IMR-90 (cell line): ENCODE measurements at regions not wholly inside any gene's neighbourhood (a gene's known extent, or its start where the extent isn't known, plus 50 kb on each side); places are given as distances from the start of the nearest gene placed in this dataset.

ENCODE experiments used
- ATAC-seq: fragments of 200-7000 bp; cut with Tn5 transposase; 2 replicates; pipeline ENCODE4 v1.9.1; 2020; ENCODE audit warnings: low read depth, mild to moderate bottlenecking, moderate library complexity
- BruUV-seq: library from RNA; stranded (reverse); fragments of 400-500 nt; replicated peaks from 2 replicates; lab custom pipeline; 2021; lab: Mats Ljungman, UMichigan
- CTCF ChIA-PET: fragments of 300-600 bp; formaldehyde crosslinking; extraction: SDS; loops from one replicate; lab custom pipeline; 2021; ENCODE audit warnings: antibody characterized with exemption; lab: Yijun Ruan, JAX
- POLR2A ChIA-PET: fragments of 300-600 bp; sonication (Branson Sonifier 250); formaldehyde crosslinking; loops from one replicate; lab custom pipeline; 2022; ENCODE audit warnings: antibody characterized with exemption; ENCODE audit not compliant: unreplicated experiment; lab: Charles Lee
- DNase-seq: peaks from one replicate; pipeline ENCODE4 v3.0.0; 2013
- H2AFZ ChIP-seq: replicated peaks from 2 replicates; pipeline ENCODE3; 2013; ENCODE audit warnings: low read length, mild to moderate bottlenecking; ENCODE audit not compliant: poor library complexity
- H2AK5ac ChIP-seq: 2 replicates; pipeline ENCODE4 v1.6.1; 2013; ENCODE audit warnings: low read depth, low read length, inconsistent platforms
- H2AK9ac ChIP-seq: replicated peaks from 2 replicates; pipeline ENCODE3; 2013; ENCODE audit warnings: mild to moderate bottlenecking, low read depth, low read length, moderate library complexity; ENCODE audit not compliant: poor library complexity
- H2BK120ac ChIP-seq: 2 replicates; pipeline ENCODE4 v1.6.1; 2013; ENCODE audit warnings: low read depth, low read length, inconsistent platforms
- H2BK15ac ChIP-seq: 3 replicates; pipeline ENCODE4 v1.6.1; 2013; ENCODE audit warnings: low read depth, low read length, inconsistent platforms
- H2BK20ac ChIP-seq: 2 replicates; pipeline ENCODE4 v1.6.1; 2013; ENCODE audit warnings: low read depth, mild to moderate bottlenecking, inconsistent platforms, low read length, moderate library complexity
- H2BK5ac ChIP-seq: 2 replicates; pipeline ENCODE4 v1.6.1; 2013; ENCODE audit warnings: mild to moderate bottlenecking, low read depth, low read length, inconsistent platforms; ENCODE audit not compliant: poor library complexity, severe bottlenecking
- H3K14ac ChIP-seq: replicated peaks from 2 replicates; pipeline ENCODE4 v1.6.1; 2013; ENCODE audit warnings: low read depth, low read length, inconsistent platforms
- H3K18ac ChIP-seq: 2 replicates; pipeline ENCODE4 v1.6.1; 2013; ENCODE audit warnings: low read depth, low read length, control low read depth
- H3K23ac ChIP-seq: 2 replicates; pipeline ENCODE4 v1.6.1; 2013; ENCODE audit warnings: low read depth, low read length, inconsistent platforms
- H3K27ac ChIP-seq: 2 replicates; pipeline ENCODE4 v1.5.1; 2013; ENCODE audit warnings: mild to moderate bottlenecking, control low read depth, low read length; ENCODE audit not compliant: insufficient read depth
- H3K27me3 ChIP-seq: 2 replicates; pipeline ENCODE4 v1.6.1; 2013; ENCODE audit warnings: low read length; ENCODE audit not compliant: control insufficient read depth, insufficient read depth
- H3K36me3 ChIP-seq: 2 replicates; pipeline ENCODE4 v1.6.1; 2013; ENCODE audit warnings: low read length, mixed read lengths; ENCODE audit not compliant: control insufficient read depth, insufficient read depth
- H3K4ac ChIP-seq: 2 replicates; pipeline ENCODE4 v1.6.1; 2013; ENCODE audit warnings: low read depth, low read length, inconsistent platforms
- H3K4me1 ChIP-seq: 2 replicates; pipeline ENCODE4 v1.6.1; 2013; ENCODE audit warnings: low read length, mixed read lengths; ENCODE audit not compliant: control insufficient read depth, insufficient read depth
- H3K4me2 ChIP-seq: 2 replicates; pipeline ENCODE4 v1.6.1; 2013; ENCODE audit warnings: low read depth, mild to moderate bottlenecking, control low read depth, low read length, moderate library complexity
- H3K4me3 ChIP-seq: 2 replicates; pipeline ENCODE4 v1.5.1; 2013; ENCODE audit warnings: low read depth, mild to moderate bottlenecking, control low read depth, low read length, moderate library complexity; ENCODE audit not compliant: insufficient read depth
- H3K56ac ChIP-seq: 2 replicates; pipeline ENCODE4 v1.6.1; 2013; ENCODE audit warnings: low read length, inconsistent platforms; ENCODE audit not compliant: insufficient read depth; ENCODE audit errors: extremely low read depth
- H3K79me1 ChIP-seq, 2 experiments: 2 replicates each; pipeline ENCODE4 v1.6.1; 2013; ENCODE audit warnings: low read length in 2 of 2, inconsistent platforms in 1 of 2, low read depth in 1 of 2
- H3K9ac ChIP-seq: 2 replicates; pipeline ENCODE4 v1.6.1; 2013; ENCODE audit warnings: low read depth, low read length, control low read depth
- H3K9me1 ChIP-seq: 2 replicates; pipeline ENCODE4 v1.6.1; 2013; ENCODE audit warnings: low read length, inconsistent platforms; ENCODE audit not compliant: insufficient read depth
- H3K9me3 ChIP-seq: 2 replicates; pipeline ENCODE4 v1.6.1; 2013; ENCODE audit warnings: low read length; ENCODE audit not compliant: control insufficient read depth, insufficient read depth
- H4K20me1 ChIP-seq: 2 replicates; pipeline ENCODE4 v1.6.1; 2013; ENCODE audit warnings: low read length, inconsistent platforms; ENCODE audit not compliant: insufficient read depth
- H4K5ac ChIP-seq: 2 replicates; pipeline ENCODE4 v1.6.1; 2013; ENCODE audit warnings: mild to moderate bottlenecking, low read depth, low read length, control low read depth
- H4K8ac ChIP-seq, 2 experiments: 2 replicates each; pipeline ENCODE4 v1.6.1; 2013; ENCODE audit warnings: low read depth in 2 of 2, low read length in 2 of 2, control low read depth in 1 of 2, inconsistent platforms in 1 of 2
- H4K91ac ChIP-seq: 2 replicates; pipeline ENCODE4 v1.6.1; 2013; ENCODE audit warnings: low read depth, low read length, inconsistent platforms; ENCODE audit not compliant: insufficient read depth
- BHLHE40 ChIP-seq: fragments of 150-350 bp; IDR thresholded peaks from 2 replicates; pipeline ENCODE4 v1.6.1; 2016; ENCODE audit warnings: mild to moderate bottlenecking, low read depth, low read length
- CEBPB ChIP-seq: IDR thresholded peaks from 2 replicates; pipeline ENCODE4 v1.6.1; 2012; ENCODE audit warnings: low read depth, low read length, improper control_type of control experiment
- CHD1 ChIP-seq: IDR thresholded peaks from 2 replicates; pipeline ENCODE4 v1.6.1; 2012; ENCODE audit warnings: low read depth, low read length, improper control_type of control experiment
- FOS ChIP-seq: fragments of 150-350 bp; IDR thresholded peaks from 2 replicates; pipeline ENCODE4 v1.6.1; 2016; ENCODE audit warnings: low read depth, low read length
- MAFK ChIP-seq: IDR thresholded peaks from 2 replicates; pipeline ENCODE4 v1.6.1; 2012; ENCODE audit warnings: low read depth, low read length, improper control_type of control experiment
- MAZ ChIP-seq: IDR thresholded peaks from 2 replicates; pipeline ENCODE4 v1.6.1; 2012; ENCODE audit warnings: low read depth, mild to moderate bottlenecking, low read length, improper control_type of control experiment, moderate library complexity, borderline replicate concordance
- MXI1 ChIP-seq: IDR thresholded peaks from 2 replicates; pipeline ENCODE4 v1.6.1; 2012; ENCODE audit warnings: low read depth, mild to moderate bottlenecking, low read length, moderate library complexity, borderline replicate concordance
- NFE2L2 ChIP-seq: fragments of 150-350 bp; IDR thresholded peaks from 2 replicates; pipeline ENCODE4 v1.6.1; 2016; ENCODE audit warnings: low read depth, mild to moderate bottlenecking, low read length
- RAD21 ChIP-seq: IDR thresholded peaks from 2 replicates; pipeline ENCODE4 v1.6.1; 2012; ENCODE audit warnings: low read length, improper control_type of control experiment
- RCOR1 ChIP-seq: IDR thresholded peaks from 2 replicates; pipeline ENCODE4 v1.6.1; 2012; ENCODE audit warnings: mild to moderate bottlenecking, low read length, improper control_type of control experiment; ENCODE audit not compliant: insufficient replicate concordance
- RFX5 ChIP-seq: IDR thresholded peaks from 2 replicates; pipeline ENCODE4 v1.8.0; 2012; ENCODE audit warnings: low read depth, mild to moderate bottlenecking, low read length, moderate library complexity
- WGBS, 2 experiments: methylation state at CpG; one replicate each; pipeline versions ENCODE4 v1.1.5 to v1.1.7; 2013; ENCODE audit warnings: missing lambda C conversion rate in 2 of 2; ENCODE audit not compliant: insufficient read length in 1 of 2; ENCODE audit errors: extremely low coverage in 2 of 2; 5-methylcytosine and 5-hydroxymethylcytosine counted together
- dilution Hi-C: fragments of 300-500 bp; cut with HindIII; formaldehyde crosslinking; loops from one replicate; pipeline ENCODE4 v1.14.3; 2018; ENCODE audit warnings: low sequenced_read_pairs; ENCODE audit not compliant: unreplicated experiment
- in situ Hi-C: fragments of 300-500 bp; cut with MboI; formaldehyde crosslinking; loops from 3 replicates; pipeline ENCODE4 v1.14.3; 2019; ENCODE audit warnings: low sequenced_read_pairs, inconsistent platforms, mixed read lengths
- intact Hi-C: fragments of 100-400 bp; cut with micrococcal nuclease; formaldehyde crosslinking; loops from 2 replicates; pipeline ENCODE4 v1.10.0; 2022
- TF ChIP-seq, protein P1 (sequence below): fragments of 150-350 bp; IDR thresholded peaks from 2 replicates; pipeline ENCODE4 v1.6.1; 2017; ENCODE audit warnings: mild to moderate bottlenecking, antibody characterized with exemption, low read length, low read depth
- TF ChIP-seq, protein P2 (sequence below): fragments of 150-350 bp; IDR thresholded peaks from 2 replicates; pipeline ENCODE4 v1.6.1; 2016; ENCODE audit warnings: low read depth, mild to moderate bottlenecking, low read length, moderate library complexity, borderline replicate concordance
- TF ChIP-seq, protein P3 (sequence below): conservative IDR thresholded peaks from 2 replicates; pipeline ENCODE4 v1.5.1; 2012; ENCODE audit warnings: mild to moderate bottlenecking, low read depth, low read length, improper control_type of control experiment

DNA sequence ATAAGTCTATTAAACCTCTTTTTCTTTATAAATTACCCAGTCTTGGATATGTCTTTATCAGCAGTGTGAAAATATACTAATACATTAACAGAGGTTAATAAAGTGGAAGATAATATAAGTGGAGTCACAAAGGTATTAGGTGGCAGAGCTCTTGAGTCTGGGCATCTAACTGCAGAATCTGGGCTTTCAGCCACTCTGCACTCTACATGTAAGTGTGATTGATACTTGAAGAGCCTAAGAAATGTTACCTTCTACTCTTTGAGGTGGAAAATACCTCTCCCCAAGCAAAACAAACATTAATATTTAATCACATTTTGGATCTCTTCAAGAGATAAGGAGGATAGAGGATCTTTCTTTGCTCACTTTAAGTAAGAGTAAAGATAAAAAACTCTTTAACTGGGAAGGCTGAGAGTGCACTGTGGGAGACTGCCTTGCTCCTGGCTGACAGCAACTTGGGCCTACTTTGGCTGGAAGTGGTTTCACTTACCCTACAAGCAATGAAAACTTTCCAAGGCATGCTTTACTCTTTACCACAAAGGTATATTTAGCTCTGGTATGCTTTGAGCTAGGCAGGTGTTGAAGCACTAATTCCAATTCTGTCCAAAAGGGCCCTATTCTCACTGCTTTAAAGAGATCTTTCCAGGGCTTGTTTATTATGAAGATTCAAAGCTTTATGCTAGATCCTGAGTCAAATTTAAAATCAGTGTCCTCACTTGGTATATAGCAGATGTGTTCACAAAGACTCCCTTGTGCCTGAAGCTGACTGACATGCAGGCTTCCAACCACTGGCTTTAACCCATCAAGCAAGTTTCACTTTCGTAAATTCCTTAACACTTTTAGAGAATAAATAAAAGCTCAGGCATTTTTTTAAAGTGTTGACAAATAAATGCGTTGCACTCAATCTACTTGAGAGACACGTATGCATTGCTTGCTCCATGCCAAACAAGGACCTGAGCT, 245.3 kb upstream of the ZP4 start:
- Histone ChIP-seq H3K27ac (no peak overlapping the region), H3K18ac (no peak overlapping the region), H3K56ac (no peak overlapping the region), H3K36me3 (no peaks in the 10 kb centered on the region), H3K9me3 (peaks cover 13% of the 10 kb centered on the region), H4K8ac (no peak overlapping the region), H3K9me1 (no peaks in the 10 kb centered on the region), H2BK5ac (no peak overlapping the region), H4K20me1 (no peaks in the 10 kb centered on the region), H2BK15ac (no peak overlapping the region), H3K4me3 (no peak overlapping the region), H4K5ac (no peak overlapping the region), H3K4me2 (no peak overlapping the region), H2AK9ac (no peak overlapping the region), H3K27me3 (no peaks in the 10 kb centered on the region), H4K91ac (no peak overlapping the region), H2AK5ac (no peak overlapping the region), H2AFZ (no peak overlapping the region), H3K79me1 (no peaks in the 10 kb centered on the region), H3K14ac (no peak overlapping the region), H3K23ac (no peak overlapping the region), H2BK120ac (no peak overlapping the region), H2BK20ac (no peak overlapping the region), H3K4me1 (no peaks in the 10 kb centered on the region), H3K9ac (no peak overlapping the region), H3K4ac (no peak overlapping the region)
- ChIA-PET CTCF (no interaction called here), POLR2A (no interaction called here)
- 80% methylated on average over 1 of the region's 3 CpGs; no CpG with 5 or more reads in 1 of the 2 experiments for WGBS, 2 experiments
- intact Hi-C loops, result no loop called here
- DNase-seq (no peak), ATAC-seq (no peak)
- in situ Hi-C loops, result no loop called here
- BruUV-seq, result no TSS peak
- dilution Hi-C loops, result no loop called here
- TF ChIP-seq RAD21 (no peak), MAFK (no peak), CEBPB (no peak), NFE2L2 (no peak), RCOR1 (no peak), CHD1 (no peak), MAZ (no peak), MXI1 (no peak), RFX5 (no peak), FOS (no peak), BHLHE40 (no peak)
- TF ChIP-seq, protein P1, sequence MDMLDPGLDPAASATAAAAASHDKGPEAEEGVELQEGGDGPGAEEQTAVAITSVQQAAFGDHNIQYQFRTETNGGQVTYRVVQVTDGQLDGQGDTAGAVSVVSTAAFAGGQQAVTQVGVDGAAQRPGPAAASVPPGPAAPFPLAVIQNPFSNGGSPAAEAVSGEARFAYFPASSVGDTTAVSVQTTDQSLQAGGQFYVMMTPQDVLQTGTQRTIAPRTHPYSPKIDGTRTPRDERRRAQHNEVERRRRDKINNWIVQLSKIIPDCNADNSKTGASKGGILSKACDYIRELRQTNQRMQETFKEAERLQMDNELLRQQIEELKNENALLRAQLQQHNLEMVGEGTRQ, result no peak
- TF ChIP-seq, protein P2, sequence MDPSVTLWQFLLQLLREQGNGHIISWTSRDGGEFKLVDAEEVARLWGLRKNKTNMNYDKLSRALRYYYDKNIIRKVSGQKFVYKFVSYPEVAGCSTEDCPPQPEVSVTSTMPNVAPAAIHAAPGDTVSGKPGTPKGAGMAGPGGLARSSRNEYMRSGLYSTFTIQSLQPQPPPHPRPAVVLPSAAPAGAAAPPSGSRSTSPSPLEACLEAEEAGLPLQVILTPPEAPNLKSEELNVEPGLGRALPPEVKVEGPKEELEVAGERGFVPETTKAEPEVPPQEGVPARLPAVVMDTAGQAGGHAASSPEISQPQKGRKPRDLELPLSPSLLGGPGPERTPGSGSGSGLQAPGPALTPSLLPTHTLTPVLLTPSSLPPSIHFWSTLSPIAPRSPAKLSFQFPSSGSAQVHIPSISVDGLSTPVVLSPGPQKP, result no peak
- TF ChIP-seq, protein P3, sequence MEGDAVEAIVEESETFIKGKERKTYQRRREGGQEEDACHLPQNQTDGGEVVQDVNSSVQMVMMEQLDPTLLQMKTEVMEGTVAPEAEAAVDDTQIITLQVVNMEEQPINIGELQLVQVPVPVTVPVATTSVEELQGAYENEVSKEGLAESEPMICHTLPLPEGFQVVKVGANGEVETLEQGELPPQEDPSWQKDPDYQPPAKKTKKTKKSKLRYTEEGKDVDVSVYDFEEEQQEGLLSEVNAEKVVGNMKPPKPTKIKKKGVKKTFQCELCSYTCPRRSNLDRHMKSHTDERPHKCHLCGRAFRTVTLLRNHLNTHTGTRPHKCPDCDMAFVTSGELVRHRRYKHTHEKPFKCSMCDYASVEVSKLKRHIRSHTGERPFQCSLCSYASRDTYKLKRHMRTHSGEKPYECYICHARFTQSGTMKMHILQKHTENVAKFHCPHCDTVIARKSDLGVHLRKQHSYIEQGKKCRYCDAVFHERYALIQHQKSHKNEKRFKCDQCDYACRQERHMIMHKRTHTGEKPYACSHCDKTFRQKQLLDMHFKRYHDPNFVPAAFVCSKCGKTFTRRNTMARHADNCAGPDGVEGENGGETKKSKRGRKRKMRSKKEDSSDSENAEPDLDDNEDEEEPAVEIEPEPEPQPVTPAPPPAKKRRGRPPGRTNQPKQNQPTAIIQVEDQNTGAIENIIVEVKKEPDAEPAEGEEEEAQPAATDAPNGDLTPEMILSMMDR, result no peak
